ENCODE measurements at regions not wholly inside any gene's neighbourhood (a gene's known extent, or its start where the extent isn't known, plus 50 kb on each side); places are given as distances from the start of the nearest gene placed in this dataset.

DNA sequence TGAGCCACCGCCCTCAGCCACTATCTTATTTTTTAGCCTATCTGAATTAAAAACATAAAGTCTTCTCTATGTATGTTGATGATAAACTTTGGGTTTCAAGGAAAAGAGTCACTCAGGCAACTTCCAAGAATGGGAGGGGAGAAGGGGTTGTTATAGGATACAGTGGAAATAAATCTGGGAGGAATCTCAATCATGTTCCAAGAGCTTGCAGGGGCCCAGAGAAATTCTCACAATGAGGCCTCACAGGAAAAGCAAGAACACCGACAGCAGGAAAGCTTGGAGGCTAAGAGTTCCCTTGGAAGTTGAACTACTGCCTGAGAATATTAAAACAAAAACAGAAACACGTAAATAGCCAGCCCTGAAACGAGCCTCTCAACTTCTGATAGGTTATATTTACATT, 384.6 kb upstream of the IGFBP7 start:
- TF ChIP-seq, protein P1, sequence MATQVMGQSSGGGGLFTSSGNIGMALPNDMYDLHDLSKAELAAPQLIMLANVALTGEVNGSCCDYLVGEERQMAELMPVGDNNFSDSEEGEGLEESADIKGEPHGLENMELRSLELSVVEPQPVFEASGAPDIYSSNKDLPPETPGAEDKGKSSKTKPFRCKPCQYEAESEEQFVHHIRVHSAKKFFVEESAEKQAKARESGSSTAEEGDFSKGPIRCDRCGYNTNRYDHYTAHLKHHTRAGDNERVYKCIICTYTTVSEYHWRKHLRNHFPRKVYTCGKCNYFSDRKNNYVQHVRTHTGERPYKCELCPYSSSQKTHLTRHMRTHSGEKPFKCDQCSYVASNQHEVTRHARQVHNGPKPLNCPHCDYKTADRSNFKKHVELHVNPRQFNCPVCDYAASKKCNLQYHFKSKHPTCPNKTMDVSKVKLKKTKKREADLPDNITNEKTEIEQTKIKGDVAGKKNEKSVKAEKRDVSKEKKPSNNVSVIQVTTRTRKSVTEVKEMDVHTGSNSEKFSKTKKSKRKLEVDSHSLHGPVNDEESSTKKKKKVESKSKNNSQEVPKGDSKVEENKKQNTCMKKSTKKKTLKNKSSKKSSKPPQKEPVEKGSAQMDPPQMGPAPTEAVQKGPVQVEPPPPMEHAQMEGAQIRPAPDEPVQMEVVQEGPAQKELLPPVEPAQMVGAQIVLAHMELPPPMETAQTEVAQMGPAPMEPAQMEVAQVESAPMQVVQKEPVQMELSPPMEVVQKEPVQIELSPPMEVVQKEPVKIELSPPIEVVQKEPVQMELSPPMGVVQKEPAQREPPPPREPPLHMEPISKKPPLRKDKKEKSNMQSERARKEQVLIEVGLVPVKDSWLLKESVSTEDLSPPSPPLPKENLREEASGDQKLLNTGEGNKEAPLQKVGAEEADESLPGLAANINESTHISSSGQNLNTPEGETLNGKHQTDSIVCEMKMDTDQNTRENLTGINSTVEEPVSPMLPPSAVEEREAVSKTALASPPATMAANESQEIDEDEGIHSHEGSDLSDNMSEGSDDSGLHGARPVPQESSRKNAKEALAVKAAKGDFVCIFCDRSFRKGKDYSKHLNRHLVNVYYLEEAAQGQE (IDR thresholded peaks at IDR 0.05; ENCODE audit: low read depth, low read length): no peak
- no peak for TF ChIP-seq TAF1 (IDR thresholded peaks at IDR 0.05; ENCODE audit: borderline replicate concordance, low read depth, low read length)
- TF ChIP-seq, protein P2, sequence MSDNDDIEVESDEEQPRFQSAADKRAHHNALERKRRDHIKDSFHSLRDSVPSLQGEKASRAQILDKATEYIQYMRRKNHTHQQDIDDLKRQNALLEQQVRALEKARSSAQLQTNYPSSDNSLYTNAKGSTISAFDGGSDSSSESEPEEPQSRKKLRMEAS (IDR thresholded peaks at IDR 0.05; ENCODE audit: low read depth): no peak
- TF ChIP-seq, protein P3, sequence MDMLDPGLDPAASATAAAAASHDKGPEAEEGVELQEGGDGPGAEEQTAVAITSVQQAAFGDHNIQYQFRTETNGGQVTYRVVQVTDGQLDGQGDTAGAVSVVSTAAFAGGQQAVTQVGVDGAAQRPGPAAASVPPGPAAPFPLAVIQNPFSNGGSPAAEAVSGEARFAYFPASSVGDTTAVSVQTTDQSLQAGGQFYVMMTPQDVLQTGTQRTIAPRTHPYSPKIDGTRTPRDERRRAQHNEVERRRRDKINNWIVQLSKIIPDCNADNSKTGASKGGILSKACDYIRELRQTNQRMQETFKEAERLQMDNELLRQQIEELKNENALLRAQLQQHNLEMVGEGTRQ (IDR thresholded peaks at IDR 0.05; ENCODE audit: borderline replicate concordance, low read depth, low read length): no peak
- TF ChIP-seq TEAD4 (IDR thresholded peaks at IDR 0.05; ENCODE audit: borderline replicate concordance, insufficient read depth): no peak
- TF ChIP-seq FOSL2 (IDR thresholded peaks at IDR 0.05; ENCODE audit: borderline replicate concordance, low read depth): no peak
- no peak for TF ChIP-seq EZH2phosphoT487 (IDR thresholded peaks at IDR 0.05; ENCODE audit: borderline replicate concordance, low read depth)
- TF ChIP-seq CHD2 (IDR thresholded peaks at IDR 0.05; ENCODE audit: low read length, partially characterized antibody): no peak
- TF ChIP-seq EP300 (IDR thresholded peaks at IDR 0.05; ENCODE audit: borderline replicate concordance in 1 of 2, low read depth in 1 of 2, low read length in 1 of 2): no peak
- no peak for TF ChIP-seq MXI1 (IDR thresholded peaks at IDR 0.05; ENCODE audit: low read depth, low read length)
- TF ChIP-seq, protein P4, sequence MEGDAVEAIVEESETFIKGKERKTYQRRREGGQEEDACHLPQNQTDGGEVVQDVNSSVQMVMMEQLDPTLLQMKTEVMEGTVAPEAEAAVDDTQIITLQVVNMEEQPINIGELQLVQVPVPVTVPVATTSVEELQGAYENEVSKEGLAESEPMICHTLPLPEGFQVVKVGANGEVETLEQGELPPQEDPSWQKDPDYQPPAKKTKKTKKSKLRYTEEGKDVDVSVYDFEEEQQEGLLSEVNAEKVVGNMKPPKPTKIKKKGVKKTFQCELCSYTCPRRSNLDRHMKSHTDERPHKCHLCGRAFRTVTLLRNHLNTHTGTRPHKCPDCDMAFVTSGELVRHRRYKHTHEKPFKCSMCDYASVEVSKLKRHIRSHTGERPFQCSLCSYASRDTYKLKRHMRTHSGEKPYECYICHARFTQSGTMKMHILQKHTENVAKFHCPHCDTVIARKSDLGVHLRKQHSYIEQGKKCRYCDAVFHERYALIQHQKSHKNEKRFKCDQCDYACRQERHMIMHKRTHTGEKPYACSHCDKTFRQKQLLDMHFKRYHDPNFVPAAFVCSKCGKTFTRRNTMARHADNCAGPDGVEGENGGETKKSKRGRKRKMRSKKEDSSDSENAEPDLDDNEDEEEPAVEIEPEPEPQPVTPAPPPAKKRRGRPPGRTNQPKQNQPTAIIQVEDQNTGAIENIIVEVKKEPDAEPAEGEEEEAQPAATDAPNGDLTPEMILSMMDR (IDR thresholded peaks at IDR 0.05): no peak
- TF ChIP-seq, protein P5, sequence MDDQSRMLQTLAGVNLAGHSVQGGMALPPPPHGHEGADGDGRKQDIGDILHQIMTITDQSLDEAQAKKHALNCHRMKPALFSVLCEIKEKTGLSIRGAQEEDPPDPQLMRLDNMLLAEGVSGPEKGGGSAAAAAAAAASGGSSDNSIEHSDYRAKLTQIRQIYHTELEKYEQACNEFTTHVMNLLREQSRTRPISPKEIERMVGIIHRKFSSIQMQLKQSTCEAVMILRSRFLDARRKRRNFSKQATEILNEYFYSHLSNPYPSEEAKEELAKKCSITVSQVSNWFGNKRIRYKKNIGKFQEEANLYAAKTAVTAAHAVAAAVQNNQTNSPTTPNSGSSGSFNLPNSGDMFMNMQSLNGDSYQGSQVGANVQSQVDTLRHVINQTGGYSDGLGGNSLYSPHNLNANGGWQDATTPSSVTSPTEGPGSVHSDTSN (IDR thresholded peaks at IDR 0.05): no peak
- TF ChIP-seq POLR2AphosphoS5 (IDR thresholded peaks at IDR 0.05; ENCODE audit: low read depth, low read length): no peak

Data from SK-N-SH (cell line).